LNCAP (cell line): ENCODE measurements at regions not wholly inside any gene's neighbourhood (a gene's known extent, or its start where the extent isn't known, plus 50 kb on each side); places are given as distances from the start of the nearest gene placed in this dataset.

Experiments
- CTCF ChIP-seq: fragments of 450-650 bp; IDR thresholded peaks from 2 replicates; pipeline ENCODE4 v1.5.1; 2017; ENCODE audit warnings: mild to moderate bottlenecking

- no peak for TF ChIP-seq CTCF
These were observed 194.3 kb upstream of the SMLR1 start for GRCh38 chr6:130632897-130633296.

- no peak for TF ChIP-seq CTCF
These were observed 183.8 kb upstream of the SMLR1 start for GRCh38 chr6:130643361-130643760.

- no peak for TF ChIP-seq CTCF
These were observed 183.0 kb upstream of the SMLR1 start for GRCh38 chr6:130644175-130644574.

GRCh38 chr6:130647246-130647645 is 180.0 kb upstream of the SMLR1 start:
- TF ChIP-seq CTCF: no peak

GRCh38 chr6:130655586-130655985 is 171.6 kb upstream of the SMLR1 start:
- no peak for TF ChIP-seq CTCF

GRCh38 chr6:130661077-130661476 is 166.1 kb upstream of the SMLR1 start:
- TF ChIP-seq CTCF: no peak

- no peak for TF ChIP-seq CTCF
These were observed 160.4 kb upstream of the SMLR1 start for GRCh38 chr6:130666786-130667185.

GRCh38 chr6:130670142-130670541 is 157.1 kb upstream of the SMLR1 start:
- no peak for TF ChIP-seq CTCF
